IMR-90 (cell line): ENCODE measurements at regions not wholly inside any gene's neighbourhood (a gene's known extent, or its start where the extent isn't known, plus 50 kb on each side); places are given as distances from the start of the nearest gene placed in this dataset.
A peak's percentile ranks its signal among the peaks of the same experiment; 100 is the strongest.

Experiments
- ATAC-seq: fragments of 200-7000 bp; cut with Tn5 transposase; 2 replicates; pipeline ENCODE4 v1.9.1; 2020; ENCODE audit warnings: low read depth, mild to moderate bottlenecking, moderate library complexity
- BruUV-seq: library from RNA; stranded (reverse); fragments of 400-500 nt; replicated peaks from 2 replicates; lab custom pipeline; 2021; lab: Mats Ljungman, UMichigan
- CTCF ChIA-PET: fragments of 300-600 bp; formaldehyde crosslinking; extraction: SDS; loops from one replicate; lab custom pipeline; 2021; ENCODE audit warnings: antibody characterized with exemption; lab: Yijun Ruan, JAX
- POLR2A ChIA-PET: fragments of 300-600 bp; sonication (Branson Sonifier 250); formaldehyde crosslinking; loops from one replicate; lab custom pipeline; 2022; ENCODE audit warnings: antibody characterized with exemption; ENCODE audit not compliant: unreplicated experiment; lab: Charles Lee
- DNase-seq: peaks from one replicate; pipeline ENCODE4 v3.0.0; 2013
- H2AFZ ChIP-seq: replicated peaks from 2 replicates; pipeline ENCODE3; 2013; ENCODE audit warnings: low read length, mild to moderate bottlenecking; ENCODE audit not compliant: poor library complexity
- H2AK5ac ChIP-seq: 2 replicates; pipeline ENCODE4 v1.6.1; 2013; ENCODE audit warnings: low read depth, low read length, inconsistent platforms
- H2AK9ac ChIP-seq: replicated peaks from 2 replicates; pipeline ENCODE3; 2013; ENCODE audit warnings: mild to moderate bottlenecking, low read depth, low read length, moderate library complexity; ENCODE audit not compliant: poor library complexity
- H2BK120ac ChIP-seq: 2 replicates; pipeline ENCODE4 v1.6.1; 2013; ENCODE audit warnings: low read depth, low read length, inconsistent platforms
- H2BK15ac ChIP-seq: 3 replicates; pipeline ENCODE4 v1.6.1; 2013; ENCODE audit warnings: low read depth, low read length, inconsistent platforms
- H2BK20ac ChIP-seq: 2 replicates; pipeline ENCODE4 v1.6.1; 2013; ENCODE audit warnings: low read depth, mild to moderate bottlenecking, inconsistent platforms, low read length, moderate library complexity
- H2BK5ac ChIP-seq: 2 replicates; pipeline ENCODE4 v1.6.1; 2013; ENCODE audit warnings: mild to moderate bottlenecking, low read depth, low read length, inconsistent platforms; ENCODE audit not compliant: poor library complexity, severe bottlenecking
- H3K14ac ChIP-seq: replicated peaks from 2 replicates; pipeline ENCODE4 v1.6.1; 2013; ENCODE audit warnings: low read depth, low read length, inconsistent platforms
- H3K18ac ChIP-seq: 2 replicates; pipeline ENCODE4 v1.6.1; 2013; ENCODE audit warnings: low read depth, low read length, control low read depth
- H3K23ac ChIP-seq: 2 replicates; pipeline ENCODE4 v1.6.1; 2013; ENCODE audit warnings: low read depth, low read length, inconsistent platforms
- H3K27ac ChIP-seq: 2 replicates; pipeline ENCODE4 v1.5.1; 2013; ENCODE audit warnings: mild to moderate bottlenecking, control low read depth, low read length; ENCODE audit not compliant: insufficient read depth
- H3K27me3 ChIP-seq: 2 replicates; pipeline ENCODE4 v1.6.1; 2013; ENCODE audit warnings: low read length; ENCODE audit not compliant: control insufficient read depth, insufficient read depth
- H3K36me3 ChIP-seq: 2 replicates; pipeline ENCODE4 v1.6.1; 2013; ENCODE audit warnings: low read length, mixed read lengths; ENCODE audit not compliant: control insufficient read depth, insufficient read depth
- H3K4ac ChIP-seq: 2 replicates; pipeline ENCODE4 v1.6.1; 2013; ENCODE audit warnings: low read depth, low read length, inconsistent platforms
- H3K4me1 ChIP-seq: 2 replicates; pipeline ENCODE4 v1.6.1; 2013; ENCODE audit warnings: low read length, mixed read lengths; ENCODE audit not compliant: control insufficient read depth, insufficient read depth
- H3K4me2 ChIP-seq: 2 replicates; pipeline ENCODE4 v1.6.1; 2013; ENCODE audit warnings: low read depth, mild to moderate bottlenecking, control low read depth, low read length, moderate library complexity
- H3K4me3 ChIP-seq: 2 replicates; pipeline ENCODE4 v1.5.1; 2013; ENCODE audit warnings: low read depth, mild to moderate bottlenecking, control low read depth, low read length, moderate library complexity; ENCODE audit not compliant: insufficient read depth
- H3K56ac ChIP-seq: 2 replicates; pipeline ENCODE4 v1.6.1; 2013; ENCODE audit warnings: low read length, inconsistent platforms; ENCODE audit not compliant: insufficient read depth; ENCODE audit errors: extremely low read depth
- H3K79me1 ChIP-seq, 2 experiments: 2 replicates each; pipeline ENCODE4 v1.6.1; 2013; ENCODE audit warnings: low read length in 2 of 2, inconsistent platforms in 1 of 2, low read depth in 1 of 2
- H3K9ac ChIP-seq: 2 replicates; pipeline ENCODE4 v1.6.1; 2013; ENCODE audit warnings: low read depth, low read length, control low read depth
- H3K9me1 ChIP-seq: 2 replicates; pipeline ENCODE4 v1.6.1; 2013; ENCODE audit warnings: low read length, inconsistent platforms; ENCODE audit not compliant: insufficient read depth
- H3K9me3 ChIP-seq: 2 replicates; pipeline ENCODE4 v1.6.1; 2013; ENCODE audit warnings: low read length; ENCODE audit not compliant: control insufficient read depth, insufficient read depth
- H4K20me1 ChIP-seq: 2 replicates; pipeline ENCODE4 v1.6.1; 2013; ENCODE audit warnings: low read length, inconsistent platforms; ENCODE audit not compliant: insufficient read depth
- H4K5ac ChIP-seq: 2 replicates; pipeline ENCODE4 v1.6.1; 2013; ENCODE audit warnings: mild to moderate bottlenecking, low read depth, low read length, control low read depth
- H4K8ac ChIP-seq, 2 experiments: 2 replicates each; pipeline ENCODE4 v1.6.1; 2013; ENCODE audit warnings: low read depth in 2 of 2, low read length in 2 of 2, control low read depth in 1 of 2, inconsistent platforms in 1 of 2
- H4K91ac ChIP-seq: 2 replicates; pipeline ENCODE4 v1.6.1; 2013; ENCODE audit warnings: low read depth, low read length, inconsistent platforms; ENCODE audit not compliant: insufficient read depth
- MAZ ChIP-seq: IDR thresholded peaks from 2 replicates; pipeline ENCODE4 v1.6.1; 2012; ENCODE audit warnings: low read depth, mild to moderate bottlenecking, low read length, improper control_type of control experiment, moderate library complexity, borderline replicate concordance
- SMC3 ChIP-seq: fragments of 150-350 bp; IDR thresholded peaks from 2 replicates; pipeline ENCODE4 v1.6.1; 2016; ENCODE audit warnings: low read depth, mild to moderate bottlenecking, antibody characterized with exemption, low read length, moderate library complexity
- WGBS, 2 experiments: methylation state at CpG; one replicate each; pipeline versions ENCODE4 v1.1.5 to v1.1.7; 2013; ENCODE audit warnings: missing lambda C conversion rate in 2 of 2; ENCODE audit not compliant: insufficient read length in 1 of 2; ENCODE audit errors: extremely low coverage in 2 of 2; 5-methylcytosine and 5-hydroxymethylcytosine counted together
- dilution Hi-C: fragments of 300-500 bp; cut with HindIII; formaldehyde crosslinking; loops from one replicate; pipeline ENCODE4 v1.14.3; 2018; ENCODE audit warnings: low sequenced_read_pairs; ENCODE audit not compliant: unreplicated experiment
- in situ Hi-C: fragments of 300-500 bp; cut with MboI; formaldehyde crosslinking; loops from 3 replicates; pipeline ENCODE4 v1.14.3; 2019; ENCODE audit warnings: low sequenced_read_pairs, inconsistent platforms, mixed read lengths
- intact Hi-C: fragments of 100-400 bp; cut with micrococcal nuclease; formaldehyde crosslinking; loops from 2 replicates; pipeline ENCODE4 v1.10.0; 2022
- TF ChIP-seq, protein P1 (sequence below): fragments of 150-350 bp; IDR thresholded peaks from 2 replicates; pipeline ENCODE4 v1.6.1; 2016; ENCODE audit warnings: low read depth, mild to moderate bottlenecking, low read length, moderate library complexity, borderline replicate concordance
- TF ChIP-seq, protein P2 (sequence below): conservative IDR thresholded peaks from 2 replicates; pipeline ENCODE4 v1.5.1; 2012; ENCODE audit warnings: mild to moderate bottlenecking, low read depth, low read length, improper control_type of control experiment

DNA sequence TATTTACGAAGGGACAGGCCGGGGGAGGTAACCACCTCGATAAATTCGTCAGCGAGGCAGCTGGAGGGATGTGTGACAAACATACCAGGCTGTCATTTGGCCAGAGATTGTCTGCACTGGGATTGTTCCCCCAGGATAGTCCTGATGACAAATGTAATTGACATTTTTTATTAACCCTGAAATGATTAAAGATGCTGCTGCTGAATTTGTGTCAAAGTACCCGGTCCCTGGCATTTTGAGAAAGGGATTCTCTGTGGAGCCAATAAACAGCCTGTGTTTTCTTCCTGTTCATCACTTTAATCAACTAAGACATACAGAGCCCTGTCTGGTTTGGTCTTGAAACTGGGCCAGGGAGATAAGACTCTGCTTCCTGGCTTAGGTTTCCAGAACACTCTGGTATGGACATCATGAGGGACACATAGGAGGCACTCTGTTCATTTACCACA, 117.6 kb downstream of the SLC25A47 start:
- Histone ChIP-seq H3K14ac (no peak overlapping the region), H3K18ac (no peak overlapping the region), H2BK5ac (no peak overlapping the region), H3K4me2 (no peak overlapping the region), H4K8ac (no peak overlapping the region; a peak in 1 of 4 replicates), H4K91ac (no peak overlapping the region), H3K27me3 (no peaks in the 10 kb centered on the region), H2AFZ (peak overlapping the region; percentile 79), H2BK15ac (no peak overlapping the region), H3K9me3 (no peaks in the 10 kb centered on the region), H2AK5ac (peak overlapping the region; percentile 80; the same call in 1 of the 2 replicates), H3K4me1 (peaks cover 31% of the 10 kb centered on the region), H4K20me1 (peaks cover 37% of the 10 kb centered on the region), H3K9ac (no peak overlapping the region), H2BK20ac (no peak overlapping the region), H4K5ac (no peak overlapping the region), H3K23ac (no peak overlapping the region), H3K56ac (no peak overlapping the region), H2BK120ac (no peak overlapping the region), H2AK9ac (no peak overlapping the region), H3K4me3 (no peak overlapping the region), H3K27ac (no peak overlapping the region), H3K9me1 (peaks cover 21% of the 10 kb centered on the region; the same call in 1 of the 2 replicates), H3K4ac (no peak overlapping the region), H3K36me3 (no peaks in the 10 kb centered on the region), H3K79me1 (peaks cover 8 to 56% of the 10 kb centered on the region in 2 experiments; a peak in 3 of 4 replicates)
- CTCF ChIA-PET: interaction anchor here (1.0 to 2.7 kb wide), 5 partner anchors 23 to 204 kb away, joined by 3 to 15 read pairs (median 3); no protein-coding TSS in a partner anchor
- TF ChIP-seq, protein P1, sequence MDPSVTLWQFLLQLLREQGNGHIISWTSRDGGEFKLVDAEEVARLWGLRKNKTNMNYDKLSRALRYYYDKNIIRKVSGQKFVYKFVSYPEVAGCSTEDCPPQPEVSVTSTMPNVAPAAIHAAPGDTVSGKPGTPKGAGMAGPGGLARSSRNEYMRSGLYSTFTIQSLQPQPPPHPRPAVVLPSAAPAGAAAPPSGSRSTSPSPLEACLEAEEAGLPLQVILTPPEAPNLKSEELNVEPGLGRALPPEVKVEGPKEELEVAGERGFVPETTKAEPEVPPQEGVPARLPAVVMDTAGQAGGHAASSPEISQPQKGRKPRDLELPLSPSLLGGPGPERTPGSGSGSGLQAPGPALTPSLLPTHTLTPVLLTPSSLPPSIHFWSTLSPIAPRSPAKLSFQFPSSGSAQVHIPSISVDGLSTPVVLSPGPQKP: no peak
- TF ChIP-seq, protein P2, sequence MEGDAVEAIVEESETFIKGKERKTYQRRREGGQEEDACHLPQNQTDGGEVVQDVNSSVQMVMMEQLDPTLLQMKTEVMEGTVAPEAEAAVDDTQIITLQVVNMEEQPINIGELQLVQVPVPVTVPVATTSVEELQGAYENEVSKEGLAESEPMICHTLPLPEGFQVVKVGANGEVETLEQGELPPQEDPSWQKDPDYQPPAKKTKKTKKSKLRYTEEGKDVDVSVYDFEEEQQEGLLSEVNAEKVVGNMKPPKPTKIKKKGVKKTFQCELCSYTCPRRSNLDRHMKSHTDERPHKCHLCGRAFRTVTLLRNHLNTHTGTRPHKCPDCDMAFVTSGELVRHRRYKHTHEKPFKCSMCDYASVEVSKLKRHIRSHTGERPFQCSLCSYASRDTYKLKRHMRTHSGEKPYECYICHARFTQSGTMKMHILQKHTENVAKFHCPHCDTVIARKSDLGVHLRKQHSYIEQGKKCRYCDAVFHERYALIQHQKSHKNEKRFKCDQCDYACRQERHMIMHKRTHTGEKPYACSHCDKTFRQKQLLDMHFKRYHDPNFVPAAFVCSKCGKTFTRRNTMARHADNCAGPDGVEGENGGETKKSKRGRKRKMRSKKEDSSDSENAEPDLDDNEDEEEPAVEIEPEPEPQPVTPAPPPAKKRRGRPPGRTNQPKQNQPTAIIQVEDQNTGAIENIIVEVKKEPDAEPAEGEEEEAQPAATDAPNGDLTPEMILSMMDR: no peak
- TF ChIP-seq SMC3: no peak
- TF ChIP-seq MAZ: no peak
- 63% methylated on average over 4 of the region's 6 CpGs; no CpG with 5 or more reads in 1 of the 2 experiments for WGBS, 2 experiments
- intact Hi-C loops: no loop called here
- no TSS peak for BruUV-seq
- ATAC-seq: no peak
- peak; percentile 23 for DNase-seq
- in situ Hi-C loops: no loop called here
- POLR2A ChIA-PET: no interaction called here
- dilution Hi-C loops: no loop called here
